PC-3 (cell line): ENCODE measurements at regions not wholly inside any gene's neighbourhood (a gene's known extent, or its start where the extent isn't known, plus 50 kb on each side); places are given as distances from the start of the nearest gene placed in this dataset.

ENCODE experiments used
- ATAC-seq: fragments of 200-7000 bp; cut with Tn5 transposase; 2 replicates; pipeline ENCODE4 v1.9.1; 2020; ENCODE audit warnings: mild to moderate bottlenecking, moderate library complexity
- BruUV-seq: library from RNA; stranded (reverse); fragments of 400-500 nt; replicated peaks from 2 replicates; lab custom pipeline; 2021; lab: Mats Ljungman, UMichigan
- CTCF ChIA-PET: fragments of 300-600 bp; sonication (Branson Sonifier 250); formaldehyde crosslinking; loops from one replicate; lab custom pipeline; 2022; ENCODE audit warnings: antibody characterized with exemption; lab: Charles Lee
- POLR2A ChIA-PET: fragments of 300-600 bp; sonication (Branson Sonifier 250); formaldehyde crosslinking; loops from one replicate; lab custom pipeline; 2022; ENCODE audit warnings: antibody characterized with exemption; ENCODE audit not compliant: unreplicated experiment; lab: Charles Lee
- DNase-seq: peaks from one replicate; pipeline ENCODE4 v3.0.0-alpha.2; 2015
- H2AFZ ChIP-seq: fragments of 300-600 bp; sonication (generic); 2 replicates; pipeline ENCODE4 v1.6.0; 2016; ENCODE audit warnings: antibody characterized with exemption, low read length
- H3F3A ChIP-seq: fragments of 300-600 bp; sonication (generic); one replicate; pipeline ENCODE4 v1.6.0; 2017; ENCODE audit warnings: antibody characterized with exemption, low read length, control low read depth, mild to moderate bottlenecking; ENCODE audit not compliant: unreplicated experiment
- H3K27ac ChIP-seq: fragments of 300-600 bp; sonication (generic); 2 replicates; pipeline ENCODE4 v1.5.1; 2016; ENCODE audit warnings: mild to moderate bottlenecking, low read length
- H3K27me3 ChIP-seq: fragments of 300-600 bp; sonication (generic); 2 replicates; pipeline ENCODE4 v1.6.1; 2016; ENCODE audit warnings: low read length, mixed read lengths
- H3K36me3 ChIP-seq: fragments of 300-600 bp; sonication (generic); 2 replicates; pipeline ENCODE4 v1.6.1; 2016; ENCODE audit warnings: low read depth, mixed run types, low read length, mixed read lengths
- H3K4me1 ChIP-seq: fragments of 300-600 bp; sonication (generic); 2 replicates; pipeline ENCODE4 v1.5.1; 2016; ENCODE audit warnings: low read length; ENCODE audit not compliant: insufficient read depth
- H3K4me2 ChIP-seq: fragments of 300-600 bp; sonication (generic); 2 replicates; pipeline ENCODE4 v1.6.0; 2016; ENCODE audit warnings: low read length
- H3K4me3 ChIP-seq: fragments of 300-600 bp; sonication (generic); 2 replicates; pipeline ENCODE4 v1.5.1; 2016; ENCODE audit warnings: mild to moderate bottlenecking, low read length, mixed read lengths
- H3K79me2 ChIP-seq: fragments of 300-600 bp; sonication (generic); 2 replicates; pipeline ENCODE4 v1.6.1; 2017; ENCODE audit warnings: low read length, mixed read lengths
- H3K9ac ChIP-seq: fragments of 300-600 bp; sonication (generic); 2 replicates; pipeline ENCODE4 v1.6.0; 2016; ENCODE audit warnings: mild to moderate bottlenecking, low read length
- H3K9me2 ChIP-seq: fragments of 300-600 bp; sonication (generic); replicated peaks from 2 replicates; pipeline ENCODE4 v1.6.1; 2016; ENCODE audit warnings: mixed run types, low read length, mixed read lengths
- H3K9me3 ChIP-seq: fragments of 300-600 bp; sonication (generic); 2 replicates; pipeline ENCODE4 v1.6.1; 2016; ENCODE audit warnings: low read length, mixed read lengths
- H4K20me1 ChIP-seq: fragments of 300-600 bp; sonication (generic); 2 replicates; pipeline ENCODE4 v1.6.1; 2016; ENCODE audit warnings: low read length, mixed read lengths
- EZH2 ChIP-seq: fragments of 300-600 bp; sonication (generic); IDR thresholded peaks from one replicate; pipeline ENCODE4 v1.6.1; 2017; ENCODE audit warnings: antibody characterized with exemption, mild to moderate bottlenecking, low read length; ENCODE audit not compliant: unreplicated experiment
- EZH2phosphoT487 ChIP-seq: fragments of 300-600 bp; sonication (generic); IDR thresholded peaks from 2 replicates; pipeline ENCODE4 v1.6.1; 2018; ENCODE audit warnings: mild to moderate bottlenecking, antibody characterized with exemption, low read length, borderline replicate concordance
- intact Hi-C: fragments of 100-400 bp; cut with micrococcal nuclease; formaldehyde crosslinking; loops from 2 replicates; pipeline ENCODE4 v1.9.0; 2023
- TF ChIP-seq, protein P1 (sequence below): fragments of 300-600 bp; sonication (generic); conservative IDR thresholded peaks from 2 replicates; pipeline ENCODE4 v1.5.1; 2017; ENCODE audit warnings: antibody characterized with exemption, low read depth, mild to moderate bottlenecking, low read length

DNA sequence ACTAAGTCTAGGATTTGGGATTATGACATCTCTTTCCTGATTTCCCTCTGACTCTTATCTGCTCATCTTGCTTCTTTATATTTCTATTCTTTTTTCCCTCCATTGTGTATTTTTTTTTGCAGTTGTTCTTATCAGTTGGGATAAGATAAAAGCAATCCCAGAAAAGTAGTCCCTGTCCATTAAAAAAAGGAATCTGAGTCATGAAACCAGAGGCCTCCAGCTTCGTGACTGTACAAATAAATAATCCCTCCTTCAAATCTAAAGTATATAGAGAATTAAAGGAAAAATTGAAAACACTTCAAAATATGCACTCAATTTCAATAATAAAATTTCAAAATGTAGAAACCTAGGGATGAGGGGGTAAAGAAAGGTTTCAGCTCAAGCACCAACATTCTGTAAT is 317.8 kb upstream of the NT5E start:
- Histone ChIP-seq H4K20me1 (no peaks in the 10 kb centered on the region), H3K27me3 (peaks cover 44% of the 10 kb centered on the region), H3K4me2 (no peak overlapping the region), H2AFZ (no peak overlapping the region), H3K9ac (no peak overlapping the region), H3K9me3 (no peaks in the 10 kb centered on the region), H3K9me2 (no peaks in the 10 kb centered on the region), H3K27ac (no peak overlapping the region), H3K4me1 (no peaks in the 10 kb centered on the region), H3K36me3 (no peaks in the 10 kb centered on the region), H3K4me3 (no peak overlapping the region), H3K79me2 (no peaks in the 10 kb centered on the region), H3F3A (no peaks in the 10 kb centered on the region)
- DNase-seq (no peak), ATAC-seq (no peak)
- BruUV-seq: no TSS peak
- intact Hi-C loops: no loop called here
- ChIA-PET CTCF (no interaction called here), POLR2A (no interaction called here)
- TF ChIP-seq EZH2 (no peak), EZH2phosphoT487 (no peak)
- TF ChIP-seq, protein P1, sequence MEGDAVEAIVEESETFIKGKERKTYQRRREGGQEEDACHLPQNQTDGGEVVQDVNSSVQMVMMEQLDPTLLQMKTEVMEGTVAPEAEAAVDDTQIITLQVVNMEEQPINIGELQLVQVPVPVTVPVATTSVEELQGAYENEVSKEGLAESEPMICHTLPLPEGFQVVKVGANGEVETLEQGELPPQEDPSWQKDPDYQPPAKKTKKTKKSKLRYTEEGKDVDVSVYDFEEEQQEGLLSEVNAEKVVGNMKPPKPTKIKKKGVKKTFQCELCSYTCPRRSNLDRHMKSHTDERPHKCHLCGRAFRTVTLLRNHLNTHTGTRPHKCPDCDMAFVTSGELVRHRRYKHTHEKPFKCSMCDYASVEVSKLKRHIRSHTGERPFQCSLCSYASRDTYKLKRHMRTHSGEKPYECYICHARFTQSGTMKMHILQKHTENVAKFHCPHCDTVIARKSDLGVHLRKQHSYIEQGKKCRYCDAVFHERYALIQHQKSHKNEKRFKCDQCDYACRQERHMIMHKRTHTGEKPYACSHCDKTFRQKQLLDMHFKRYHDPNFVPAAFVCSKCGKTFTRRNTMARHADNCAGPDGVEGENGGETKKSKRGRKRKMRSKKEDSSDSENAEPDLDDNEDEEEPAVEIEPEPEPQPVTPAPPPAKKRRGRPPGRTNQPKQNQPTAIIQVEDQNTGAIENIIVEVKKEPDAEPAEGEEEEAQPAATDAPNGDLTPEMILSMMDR: no peak

DNA sequence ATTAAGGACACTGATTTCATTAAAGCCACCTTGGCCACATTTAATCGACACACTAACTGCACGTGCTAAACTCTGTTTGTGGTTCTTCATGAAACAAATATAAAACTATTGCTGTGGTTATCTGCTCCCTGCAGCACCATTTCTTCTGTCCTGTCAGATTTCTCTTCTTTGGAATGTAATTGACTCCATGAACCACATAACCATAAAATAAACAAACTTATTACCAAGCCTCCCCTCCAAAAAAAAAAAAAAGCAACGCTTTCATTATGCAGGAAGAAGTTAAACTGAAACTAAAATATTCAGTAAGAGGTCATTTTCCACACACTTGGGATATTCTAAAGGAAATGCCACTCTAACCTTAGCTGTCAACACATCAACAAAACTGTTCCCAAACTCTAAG is 319.1 kb upstream of the NT5E start:
- Histone ChIP-seq H3K36me3 (no peaks in the 10 kb centered on the region), H3K79me2 (no peaks in the 10 kb centered on the region), H3K9me3 (no peaks in the 10 kb centered on the region), H3K4me1 (no peaks in the 10 kb centered on the region), H3K4me2 (0 out of 2 replicates have a peak overlapping the region, but pooled peaks have one; percentile 13), H4K20me1 (no peaks in the 10 kb centered on the region), H3K9ac (no peak overlapping the region), H3F3A (no peaks in the 10 kb centered on the region), H3K27me3 (peaks cover 33% of the 10 kb centered on the region), H3K4me3 (no peak overlapping the region), H3K27ac (no peak overlapping the region), H3K9me2 (no peaks in the 10 kb centered on the region), H2AFZ (no peak overlapping the region)
- no TSS peak for BruUV-seq
- no peak for DNase-seq
- intact Hi-C loops: no loop called here
- ChIA-PET CTCF (no interaction called here), POLR2A (no interaction called here)
- TF ChIP-seq, protein P1: no peak
- no peak for TF ChIP-seq EZH2
- TF ChIP-seq EZH2phosphoT487: no peak
- ATAC-seq: no peak

DNA sequence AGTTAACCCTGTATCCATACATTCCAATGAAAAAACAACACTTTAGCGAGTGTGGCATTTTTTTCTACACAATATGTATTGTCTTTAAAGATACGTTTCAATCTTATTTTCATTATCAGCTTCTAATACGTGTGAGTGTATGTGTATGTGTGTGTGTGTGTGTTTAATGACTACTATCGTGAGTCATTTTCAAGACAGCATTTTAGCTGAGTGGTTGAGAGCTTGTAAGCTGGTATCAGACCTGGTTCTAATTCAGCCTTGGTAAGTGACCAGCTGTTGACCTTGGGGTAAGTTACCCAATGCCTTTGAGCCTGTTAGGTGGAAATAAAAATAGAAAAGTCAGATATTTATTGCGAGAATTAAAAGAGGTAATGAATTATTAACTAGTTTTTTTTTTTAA is 320.0 kb upstream of the NT5E start:
- DNase-seq: peak; percentile 40
- CTCF ChIA-PET: interaction anchor here (0.6 kb wide), 1 partner anchor 397 kb away, joined by 3 read pairs; no protein-coding TSS in a partner anchor
- intact Hi-C loops: loop anchor here (5.0 kb wide), 1 partner anchor 192 kb away; no protein-coding TSS in a partner anchor

More for the DNA sequence above, 320.0 kb upstream of the NT5E start:
- BruUV-seq: no TSS peak
- no peak overlapping the region for H2AFZ ChIP-seq
- POLR2A ChIA-PET: no interaction called here
- H3K9ac ChIP-seq: no peak overlapping the region
- TF ChIP-seq EZH2 (no peak), EZH2phosphoT487 (no peak)
- TF ChIP-seq, protein P1: no peak
- H3K4me3 ChIP-seq: no peak overlapping the region
- ATAC-seq: no peak
- no peaks in the 10 kb centered on the region for H3K9me2 ChIP-seq
- H3K27me3 ChIP-seq: peaks cover 32% of the 10 kb centered on the region
- H3K79me2 ChIP-seq: no peaks in the 10 kb centered on the region
- H3F3A ChIP-seq: no peaks in the 10 kb centered on the region
- H3K9me3 ChIP-seq: no peaks in the 10 kb centered on the region
- H3K27ac ChIP-seq: no peak overlapping the region
- no peak overlapping the region for H3K4me2 ChIP-seq
- no peaks in the 10 kb centered on the region for H3K4me1 ChIP-seq
- no peaks in the 10 kb centered on the region for H4K20me1 ChIP-seq
- no peaks in the 10 kb centered on the region for H3K36me3 ChIP-seq
